ENCODE measurements at regions not wholly inside any gene's neighbourhood (a gene's known extent, or its start where the extent isn't known, plus 50 kb on each side); places are given as distances from the start of the nearest gene placed in this dataset.

DNA sequence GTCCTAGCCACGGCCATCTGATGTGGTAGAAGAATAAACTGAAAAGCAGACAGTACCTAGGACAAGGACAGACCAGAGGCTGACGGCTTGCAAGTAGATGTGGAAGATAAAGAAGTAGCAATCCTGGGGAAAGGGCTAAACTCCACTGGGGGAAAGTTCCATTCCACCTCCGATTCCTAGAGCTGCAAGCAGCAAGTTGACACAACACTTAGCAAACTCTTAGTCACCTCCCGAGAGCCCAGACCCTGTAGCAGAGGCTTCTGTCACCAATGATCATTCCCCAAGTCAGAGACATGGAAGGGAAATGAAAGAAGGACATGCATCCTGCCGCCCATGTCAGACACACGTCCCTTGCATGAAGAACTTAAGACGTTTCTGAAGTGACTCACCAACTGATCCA, 99.2 kb upstream of the RPS6KA2 start:
- ATAC-seq, result no peak
- intact Hi-C loops (cut with DNase I), result no loop called here
- no peaks in the 10 kb centered on the region for H3K27me3 ChIP-seq (ENCODE audit: insufficient read depth in 3 of 3, low read length in 2 of 3)
- no peak overlapping the region for H3K27ac ChIP-seq
- WGBS, 3 donors, result 81 to 83% (median 81%) methylated on average over 7 of the region's 7 CpGs
- no peak overlapping the region for H3K4me3 ChIP-seq
- no peaks in the 10 kb centered on the region for H3K36me3 ChIP-seq (ENCODE audit: insufficient read depth in 1 of 2, low read depth in 1 of 2)
- H3K4me1 ChIP-seq, result peaks cover 2% of the 10 kb centered on the region
- no peak for DNase-seq
- TF ChIP-seq, protein P1, sequence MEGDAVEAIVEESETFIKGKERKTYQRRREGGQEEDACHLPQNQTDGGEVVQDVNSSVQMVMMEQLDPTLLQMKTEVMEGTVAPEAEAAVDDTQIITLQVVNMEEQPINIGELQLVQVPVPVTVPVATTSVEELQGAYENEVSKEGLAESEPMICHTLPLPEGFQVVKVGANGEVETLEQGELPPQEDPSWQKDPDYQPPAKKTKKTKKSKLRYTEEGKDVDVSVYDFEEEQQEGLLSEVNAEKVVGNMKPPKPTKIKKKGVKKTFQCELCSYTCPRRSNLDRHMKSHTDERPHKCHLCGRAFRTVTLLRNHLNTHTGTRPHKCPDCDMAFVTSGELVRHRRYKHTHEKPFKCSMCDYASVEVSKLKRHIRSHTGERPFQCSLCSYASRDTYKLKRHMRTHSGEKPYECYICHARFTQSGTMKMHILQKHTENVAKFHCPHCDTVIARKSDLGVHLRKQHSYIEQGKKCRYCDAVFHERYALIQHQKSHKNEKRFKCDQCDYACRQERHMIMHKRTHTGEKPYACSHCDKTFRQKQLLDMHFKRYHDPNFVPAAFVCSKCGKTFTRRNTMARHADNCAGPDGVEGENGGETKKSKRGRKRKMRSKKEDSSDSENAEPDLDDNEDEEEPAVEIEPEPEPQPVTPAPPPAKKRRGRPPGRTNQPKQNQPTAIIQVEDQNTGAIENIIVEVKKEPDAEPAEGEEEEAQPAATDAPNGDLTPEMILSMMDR (IDR thresholded peaks at IDR 0.05), result no peak
- no peaks in the 10 kb centered on the region for H3K9me3 ChIP-seq

DNA sequence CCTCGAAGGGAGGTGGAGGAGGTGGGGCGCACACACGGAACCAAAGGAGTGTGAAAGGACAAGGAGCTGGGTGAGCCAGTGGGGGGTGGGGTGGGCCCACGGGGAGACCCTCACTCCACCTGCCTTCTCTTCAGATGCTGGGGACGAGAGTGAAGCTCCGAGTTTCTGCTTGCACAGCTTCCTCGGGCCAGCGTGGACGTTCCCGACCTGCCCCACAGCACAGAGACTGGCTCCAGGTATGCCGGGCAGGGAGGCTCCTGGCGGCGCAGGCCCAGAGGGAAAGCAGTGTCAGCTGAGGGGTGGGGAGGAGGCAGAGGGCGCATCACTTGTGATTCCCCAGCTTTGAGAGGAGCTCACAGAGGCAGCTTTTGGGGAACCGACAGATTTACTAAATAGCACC, 98.5 kb upstream of the RPS6KA2 start:
- ATAC-seq, result no peak

DNA sequence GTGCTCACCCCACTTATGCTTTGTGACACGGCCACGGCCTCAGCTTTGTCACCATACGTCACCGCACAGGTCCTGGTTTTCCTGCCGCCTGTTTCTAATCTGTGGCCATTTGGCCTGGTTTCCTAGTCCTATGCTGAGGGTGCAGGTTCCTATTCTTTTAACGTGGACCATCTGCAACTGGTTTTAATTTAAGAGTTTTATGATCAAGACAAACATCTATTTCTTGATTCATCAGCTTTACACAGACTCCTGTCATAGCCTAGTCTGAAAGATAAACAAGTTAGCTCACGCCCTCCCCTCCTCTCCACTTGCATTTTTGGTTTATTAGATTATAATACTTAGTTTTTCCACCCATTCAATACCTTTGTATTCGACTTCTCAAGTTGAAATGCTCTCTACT, 97.5 kb upstream of the RPS6KA2 start:
- intact Hi-C loops (cut with DNase I), result no loop called here
- Histone ChIP-seq H3K36me3 (ENCODE audit: insufficient read depth in 1 of 2, low read depth in 1 of 2) (no peaks in the 10 kb centered on the region), H3K4me3 (no peak overlapping the region), H3K4me1 (peaks cover 2% of the 10 kb centered on the region), H3K9me3 (no peaks in the 10 kb centered on the region), H3K27me3 (ENCODE audit: insufficient read depth in 3 of 3, low read length in 2 of 3) (no peaks in the 10 kb centered on the region), H3K27ac (no peak overlapping the region)
- ATAC-seq (no peak), DNase-seq (no peak)
- TF ChIP-seq, protein P1 (IDR thresholded peaks at IDR 0.05), result no peak
- WGBS, 3 donors, result 88 to 91% (median 90%) methylated on average over 8 of the region's 8 CpGs

More for the DNA sequence above, 98.5 kb upstream of the RPS6KA2 start:
- Histone ChIP-seq H3K9me3 (no peaks in the 10 kb centered on the region), H3K27me3 (ENCODE audit: insufficient read depth in 3 of 3, low read length in 2 of 3) (no peaks in the 10 kb centered on the region), H3K36me3 (ENCODE audit: insufficient read depth in 1 of 2, low read depth in 1 of 2) (no peaks in the 10 kb centered on the region), H3K4me3 (no peak overlapping the region), H3K4me1 (peaks cover 2% of the 10 kb centered on the region), H3K27ac (no peak overlapping the region)
- TF ChIP-seq, protein P1 (IDR thresholded peaks at IDR 0.05), result no peak
- no peak for DNase-seq
- WGBS, 3 donors, result 90 to 92% (median 91%) methylated on average over 15 of the region's 15 CpGs
- intact Hi-C loops (cut with DNase I), result no loop called here

DNA sequence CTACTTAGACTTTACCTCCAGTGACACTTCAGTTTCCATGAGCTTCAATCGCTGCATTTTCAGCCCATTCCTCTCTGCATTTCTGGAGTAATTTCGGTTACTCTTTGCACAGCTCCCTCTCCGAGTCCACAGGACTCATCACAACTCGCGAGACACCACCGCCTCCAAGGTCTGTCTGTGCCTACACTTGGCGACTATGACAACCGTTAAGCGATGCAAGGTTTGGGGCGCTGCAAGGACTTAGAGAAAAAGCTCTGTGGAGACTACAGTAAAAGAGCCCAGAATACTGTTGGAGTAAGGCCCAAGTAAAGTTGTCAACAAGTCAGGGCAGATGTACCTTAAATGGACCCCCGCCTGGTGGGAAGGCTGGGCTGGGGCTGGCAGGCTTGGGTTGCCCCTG, 95.7 kb upstream of the RPS6KA2 start:
- no peaks in the 10 kb centered on the region for H3K36me3 ChIP-seq (ENCODE audit: insufficient read depth in 1 of 2, low read depth in 1 of 2)
- 95 to 97% (median 95%) methylated on average over 11 of the region's 11 CpGs for whole genome bisulfite sequencing, 3 donors
- H3K9me3 ChIP-seq, result no peaks in the 10 kb centered on the region
- intact Hi-C loops (cut with DNase I), result no loop called here
- H3K27ac ChIP-seq, result no peak overlapping the region
- ATAC-seq (no peak), DNase-seq (no peak)
- H3K4me3 ChIP-seq, result no peak overlapping the region
- TF ChIP-seq, protein P1 (IDR thresholded peaks at IDR 0.05), result no peak
- H3K27me3 ChIP-seq (ENCODE audit: insufficient read depth in 3 of 3, low read length in 2 of 3), result no peaks in the 10 kb centered on the region
- H3K4me1 ChIP-seq, result peaks cover 2% of the 10 kb centered on the region

DNA sequence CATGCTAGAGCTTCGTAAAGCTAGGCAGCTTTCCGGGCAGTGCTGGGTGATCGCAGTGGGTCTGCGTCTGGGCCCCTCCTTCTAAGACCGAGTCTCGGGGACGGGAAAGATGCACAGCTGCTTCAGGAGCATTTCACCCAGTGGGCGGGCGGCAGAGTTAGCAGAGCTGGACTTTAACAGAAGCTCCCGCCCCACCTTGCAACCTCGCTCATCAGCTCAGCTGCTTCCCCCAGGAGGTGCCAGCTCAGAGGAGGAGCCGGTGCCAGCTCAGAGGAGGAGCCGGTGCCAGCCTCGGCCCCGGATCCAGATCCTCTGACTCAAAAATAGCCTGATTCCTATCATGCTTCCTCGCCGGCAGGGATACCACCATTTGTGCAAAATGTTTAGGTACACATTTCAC, 94.5 kb upstream of the RPS6KA2 start:
- intact Hi-C loops (cut with DNase I), result no loop called here
- Histone ChIP-seq H3K4me1 (peaks cover 2% of the 10 kb centered on the region), H3K36me3 (ENCODE audit: insufficient read depth in 1 of 2, low read depth in 1 of 2) (no peaks in the 10 kb centered on the region), H3K4me3 (no peak overlapping the region), H3K9me3 (no peaks in the 10 kb centered on the region), H3K27ac (no peak overlapping the region), H3K27me3 (ENCODE audit: insufficient read depth in 3 of 3, low read length in 2 of 3) (no peaks in the 10 kb centered on the region)
- TF ChIP-seq, protein P1 (IDR thresholded peaks at IDR 0.05), result no peak
- DNase-seq (no peak), ATAC-seq (peak in 1 of 4 donors; percentile 83)
- WGBS, 3 donors, result 35 to 55% (median 35%) methylated on average over 17 of the region's 17 CpGs

All from psoas muscle (tissue), 7 donors.